ENCODE measurements at regions not wholly inside any gene's neighbourhood (a gene's known extent, or its start where the extent isn't known, plus 50 kb on each side); places are given as distances from the start of the nearest gene placed in this dataset.

DNA sequence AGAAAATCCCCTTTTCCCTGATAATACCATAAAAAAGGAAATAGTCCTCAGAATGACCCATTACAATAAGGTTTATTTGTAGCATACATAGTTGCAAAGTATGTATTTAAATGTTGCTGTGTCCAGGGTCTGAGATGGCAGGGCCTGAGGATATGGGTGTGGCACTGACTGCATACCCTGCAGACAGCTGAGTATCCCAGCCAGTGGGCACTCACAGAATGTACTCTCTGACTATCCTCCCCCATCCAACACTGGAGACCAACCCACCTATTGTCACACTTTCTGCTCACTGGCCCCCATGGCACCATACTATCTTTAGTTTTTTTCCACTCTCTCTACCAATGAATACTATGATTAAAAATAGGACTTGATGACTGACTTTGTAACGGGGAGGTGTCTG, 215.8 kb upstream of the FOXA2 start (continued):
- TF ChIP-seq TCF12 (IDR thresholded peaks at IDR 0.05) (no peak), CHD2 (IDR thresholded peaks at IDR 0.05; ENCODE audit: low read length, partially characterized antibody) (no peak), PBX3 (IDR thresholded peaks at IDR 0.05) (no peak)

- no peak for DNase-seq
- Histone ChIP-seq H3K9ac (no peak overlapping the region), H3K4me3 (ENCODE audit: low read depth in 2 of 2, low read length in 1 of 2) (no peak overlapping the region), H2AFZ (ENCODE audit: low read depth) (no peak overlapping the region), H3K27ac (ENCODE audit: low read depth in 2 of 2, low read length in 1 of 2) (no peak overlapping the region), H3K4me1 (ENCODE audit: control insufficient read depth in 1 of 2, insufficient read depth in 2 of 2, low read depth in 1 of 2, low read length in 1 of 2) (peaks cover 0 to 7% of the 10 kb centered on the region in 2 experiments; a peak in 1 of 4 replicates), H3K27me3 (ENCODE audit: insufficient read depth) (no peaks in the 10 kb centered on the region; the same call in 1 of the 2 replicates), H3K9me2 (no peaks in the 10 kb centered on the region), H4K20me1 (ENCODE audit: insufficient read depth) (no peaks in the 10 kb centered on the region), H3K36me3 (replicated peaks in 1 of 2; ENCODE audit: control insufficient read depth in 1 of 2, insufficient read depth in 2 of 2, low read length in 1 of 2) (no peaks in the 10 kb centered on the region), H3K9me3 (no peaks in the 10 kb centered on the region), H3K4me2 (no peak overlapping the region), H3K79me2 (ENCODE audit: insufficient read depth) (no peaks in the 10 kb centered on the region), H3F3A (replicated peaks; ENCODE audit: insufficient read depth) (no peaks in the 10 kb centered on the region)
- TF ChIP-seq NFIC (IDR thresholded peaks at IDR 0.05; ENCODE audit: borderline replicate concordance) (no peak), YY1 (IDR thresholded peaks at IDR 0.05; ENCODE audit: low read depth) (no peak), PBX3 (IDR thresholded peaks at IDR 0.05) (no peak), GABPA (IDR thresholded peaks at IDR 0.05; ENCODE audit: low read depth) (no peak), SMC3 (IDR thresholded peaks at IDR 0.05; ENCODE audit: low read depth, low read length) (no peak), GATA2 (CRISPR knock-in tag; IDR thresholded peaks at IDR 0.05) (no peak), TEAD4 (IDR thresholded peaks at IDR 0.05; ENCODE audit: borderline replicate concordance, insufficient read depth) (no peak), IRF3 (IDR thresholded peaks at IDR 0.05; ENCODE audit: low read depth, low read length) (no peak), CTCF (IDR thresholded peaks at IDR 0.05) (no peak), FOXJ3 (CRISPR knock-in tag; IDR thresholded peaks at IDR 0.05) (no peak), ZBTB33 (IDR thresholded peaks at IDR 0.05; ENCODE audit: borderline replicate concordance, low read depth) (no peak), CHD2 (IDR thresholded peaks at IDR 0.05; ENCODE audit: low read length, partially characterized antibody) (no peak)
- TF ChIP-seq, protein P1, sequence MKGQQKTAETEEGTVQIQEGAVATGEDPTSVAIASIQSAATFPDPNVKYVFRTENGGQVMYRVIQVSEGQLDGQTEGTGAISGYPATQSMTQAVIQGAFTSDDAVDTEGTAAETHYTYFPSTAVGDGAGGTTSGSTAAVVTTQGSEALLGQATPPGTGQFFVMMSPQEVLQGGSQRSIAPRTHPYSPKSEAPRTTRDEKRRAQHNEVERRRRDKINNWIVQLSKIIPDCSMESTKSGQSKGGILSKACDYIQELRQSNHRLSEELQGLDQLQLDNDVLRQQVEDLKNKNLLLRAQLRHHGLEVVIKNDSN (IDR thresholded peaks at IDR 0.05; ENCODE audit: borderline replicate concordance, low read depth): no peak
- ChIA-PET CTCF (interaction anchor here (1.0 kb wide), 1 partner anchor 118 kb away, joined by 3 read pairs; no protein-coding TSS in a partner anchor), POLR2A (no interaction called here)
- 24% methylated on average over 4 of the region's 4 CpGs for WGBS (ENCODE audit: low lambda C conversion rate)
These were observed 217.2 kb upstream of the FOXA2 start for GRCh38 chr20:22801528-22801927.

All from SK-N-SH (cell line).